ENCODE measurements at regions not wholly inside any gene's neighbourhood (a gene's known extent, or its start where the extent isn't known, plus 50 kb on each side); places are given as distances from the start of the nearest gene placed in this dataset.

DNA sequence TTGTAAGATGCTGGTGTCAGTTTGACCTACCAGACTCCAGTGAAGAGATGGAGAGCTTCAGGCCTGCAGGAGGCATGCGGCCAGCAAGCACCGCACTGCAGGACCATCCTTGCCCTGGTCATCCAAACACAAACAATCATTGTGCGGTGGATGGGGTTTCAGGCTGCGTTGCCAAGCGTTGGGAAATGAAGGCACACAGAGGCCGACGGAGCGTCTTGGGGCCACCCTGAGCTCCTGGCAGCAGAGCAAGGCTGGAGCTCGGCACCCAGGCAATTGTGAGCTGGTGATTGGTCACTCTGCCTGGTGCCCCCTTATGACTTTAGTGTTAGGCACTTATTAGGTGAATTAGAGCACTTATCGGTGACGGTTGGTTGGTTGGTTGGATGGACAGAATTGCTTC lies 222.6 kb upstream of the RGMA start:
- TF ChIP-seq, protein P1, sequence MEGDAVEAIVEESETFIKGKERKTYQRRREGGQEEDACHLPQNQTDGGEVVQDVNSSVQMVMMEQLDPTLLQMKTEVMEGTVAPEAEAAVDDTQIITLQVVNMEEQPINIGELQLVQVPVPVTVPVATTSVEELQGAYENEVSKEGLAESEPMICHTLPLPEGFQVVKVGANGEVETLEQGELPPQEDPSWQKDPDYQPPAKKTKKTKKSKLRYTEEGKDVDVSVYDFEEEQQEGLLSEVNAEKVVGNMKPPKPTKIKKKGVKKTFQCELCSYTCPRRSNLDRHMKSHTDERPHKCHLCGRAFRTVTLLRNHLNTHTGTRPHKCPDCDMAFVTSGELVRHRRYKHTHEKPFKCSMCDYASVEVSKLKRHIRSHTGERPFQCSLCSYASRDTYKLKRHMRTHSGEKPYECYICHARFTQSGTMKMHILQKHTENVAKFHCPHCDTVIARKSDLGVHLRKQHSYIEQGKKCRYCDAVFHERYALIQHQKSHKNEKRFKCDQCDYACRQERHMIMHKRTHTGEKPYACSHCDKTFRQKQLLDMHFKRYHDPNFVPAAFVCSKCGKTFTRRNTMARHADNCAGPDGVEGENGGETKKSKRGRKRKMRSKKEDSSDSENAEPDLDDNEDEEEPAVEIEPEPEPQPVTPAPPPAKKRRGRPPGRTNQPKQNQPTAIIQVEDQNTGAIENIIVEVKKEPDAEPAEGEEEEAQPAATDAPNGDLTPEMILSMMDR (IDR thresholded peaks at IDR 0.05) = no peak
- TF ChIP-seq POLR2A (IDR thresholded peaks at IDR 0.05) = no peak
